Neural cell (in vitro differentiated cells): ENCODE measurements at regions not wholly inside any gene's neighbourhood (a gene's known extent, or its start where the extent isn't known, plus 50 kb on each side); places are given as distances from the start of the nearest gene placed in this dataset.

ENCODE experiments used
- SMC3 ChIP-seq: fragments of 450-650 bp; conservative IDR thresholded peaks from 2 replicates; pipeline ENCODE4 v1.6.1; 2014; ENCODE audit warnings: antibody characterized with exemption, mild to moderate bottlenecking, moderate library complexity; ENCODE audit not compliant: poor library complexity
- TF ChIP-seq, protein P1 (sequence below): fragments of 450-650 bp; IDR thresholded peaks from 2 replicates; pipeline ENCODE4 v1.5.1; 2014; ENCODE audit warnings: antibody characterized with exemption, mild to moderate bottlenecking, moderate library complexity; ENCODE audit not compliant: poor library complexity, severe bottlenecking

DNA sequence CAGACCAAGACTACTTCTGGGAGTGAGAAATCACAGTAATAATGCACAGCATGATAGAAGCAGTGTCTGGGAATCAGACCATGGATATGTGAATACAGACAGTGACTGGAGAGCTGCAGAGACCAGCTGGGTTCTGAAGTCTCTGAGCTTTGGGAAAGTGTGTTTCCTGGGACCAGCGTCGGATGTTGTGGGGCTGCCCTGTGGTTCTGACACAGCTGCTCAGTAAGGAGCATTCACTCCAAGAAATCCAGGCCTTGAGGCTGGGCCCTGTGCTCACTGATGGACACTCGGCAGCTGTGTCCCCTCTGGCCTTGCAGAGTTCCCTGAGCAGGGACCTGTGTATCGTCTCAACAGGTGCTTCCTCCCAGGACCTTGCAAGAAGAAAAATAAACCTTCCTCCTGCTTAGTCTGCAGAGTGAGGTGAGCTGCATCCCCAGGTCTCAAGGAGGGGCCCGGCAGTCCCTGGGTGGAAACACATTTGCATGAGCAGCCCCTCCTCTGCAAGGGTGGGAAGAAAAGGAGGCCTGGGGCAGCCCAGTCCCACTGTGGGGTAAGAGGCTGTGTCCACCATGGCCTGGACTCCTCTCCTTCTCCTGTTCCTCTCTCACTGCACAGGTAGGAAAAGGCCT, 107.9 kb downstream of the VPREB1 start:
- TF ChIP-seq, protein P1, sequence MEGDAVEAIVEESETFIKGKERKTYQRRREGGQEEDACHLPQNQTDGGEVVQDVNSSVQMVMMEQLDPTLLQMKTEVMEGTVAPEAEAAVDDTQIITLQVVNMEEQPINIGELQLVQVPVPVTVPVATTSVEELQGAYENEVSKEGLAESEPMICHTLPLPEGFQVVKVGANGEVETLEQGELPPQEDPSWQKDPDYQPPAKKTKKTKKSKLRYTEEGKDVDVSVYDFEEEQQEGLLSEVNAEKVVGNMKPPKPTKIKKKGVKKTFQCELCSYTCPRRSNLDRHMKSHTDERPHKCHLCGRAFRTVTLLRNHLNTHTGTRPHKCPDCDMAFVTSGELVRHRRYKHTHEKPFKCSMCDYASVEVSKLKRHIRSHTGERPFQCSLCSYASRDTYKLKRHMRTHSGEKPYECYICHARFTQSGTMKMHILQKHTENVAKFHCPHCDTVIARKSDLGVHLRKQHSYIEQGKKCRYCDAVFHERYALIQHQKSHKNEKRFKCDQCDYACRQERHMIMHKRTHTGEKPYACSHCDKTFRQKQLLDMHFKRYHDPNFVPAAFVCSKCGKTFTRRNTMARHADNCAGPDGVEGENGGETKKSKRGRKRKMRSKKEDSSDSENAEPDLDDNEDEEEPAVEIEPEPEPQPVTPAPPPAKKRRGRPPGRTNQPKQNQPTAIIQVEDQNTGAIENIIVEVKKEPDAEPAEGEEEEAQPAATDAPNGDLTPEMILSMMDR = no peak
- no peak for TF ChIP-seq SMC3
